Mucosa of descending colon (tissue), 3 donors: ENCODE measurements at regions not wholly inside any gene's neighbourhood (a gene's known extent, or its start where the extent isn't known, plus 50 kb on each side); places are given as distances from the start of the nearest gene placed in this dataset.

Experiments used
- ATAC-seq: fragments of 200-7000 bp; cut with Tn5 transposase; one replicate; pipeline ENCODE4 v1.9.1; 2020; ENCODE audit warnings: mild to moderate bottlenecking, moderate library complexity
- DNase-seq, 3 donors: peaks; one replicate each; pipeline ENCODE4 v3.0.0-alpha.2; 2020
- H3K36me3 ChIP-seq: fragments of 200-600 bp; one replicate; pipeline ENCODE4 v1.8.0; 2021; ENCODE audit warnings: low read depth, mild to moderate bottlenecking
- H3K4me1 ChIP-seq: fragments of 200-600 bp; one replicate; pipeline ENCODE4 v1.8.0; 2021; ENCODE audit warnings: low read depth, mild to moderate bottlenecking
- H3K4me3 ChIP-seq: fragments of 200-600 bp; one replicate; pipeline ENCODE4 v1.8.0; 2021; ENCODE audit warnings: mild to moderate bottlenecking
- H3K9me3 ChIP-seq: fragments of 200-600 bp; one replicate; pipeline ENCODE4 v1.8.0; 2021; ENCODE audit warnings: mild to moderate bottlenecking
- CTCF ChIP-seq: fragments of 200-600 bp; IDR thresholded peaks from one replicate; pipeline ENCODE4 v1.8.0; 2022; ENCODE audit warnings: antibody characterized with exemption, mild to moderate bottlenecking
- intact Hi-C, 2 donors: fragments of 100-400 bp; cut with DNase I in 1 of 2; cut with micrococcal nuclease in 1 of 2; formaldehyde crosslinking; loops; one replicate each; pipeline versions ENCODE4 v1.11.0 to v1.11.1; 2022; cut with DNase I, micrococcal nuclease
- donor health status: DM: no; HTN: no; CAD: no; lungs with moderate emphysema.
- donor health status: DM: no; HTN: no; CAD: no.
- donor health status: DM: no; HTN: yes; CAD: no.

DNA sequence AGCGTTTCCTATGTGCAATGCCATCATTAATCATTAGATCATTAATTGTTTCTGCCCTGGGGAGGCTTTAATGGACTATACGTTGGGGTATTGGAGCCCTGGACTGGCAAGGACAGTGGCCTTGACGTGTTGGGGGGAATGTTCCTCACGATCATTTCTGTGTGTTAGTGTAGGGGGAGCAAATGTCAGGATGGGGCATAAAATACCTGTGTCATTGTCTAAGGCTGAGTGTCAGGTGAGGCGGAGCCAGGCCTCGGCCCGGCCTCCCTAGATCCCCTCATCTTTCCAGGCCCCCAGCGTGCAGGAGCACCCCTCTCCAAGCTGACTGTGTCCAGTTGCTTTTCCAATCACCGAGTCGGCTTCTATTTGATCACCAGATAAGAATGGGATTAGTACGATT is 346.4 kb upstream of the SHH start:
- DNase-seq (no peak), ATAC-seq (no peak)
- H3K9me3 ChIP-seq, result no peaks in the 10 kb centered on the region
- no peak for TF ChIP-seq CTCF
- no peaks in the 10 kb centered on the region for H3K36me3 ChIP-seq
- no peak overlapping the region for H3K4me3 ChIP-seq
- no peaks in the 10 kb centered on the region for H3K4me1 ChIP-seq
- intact Hi-C loops, result no loop called here

DNA sequence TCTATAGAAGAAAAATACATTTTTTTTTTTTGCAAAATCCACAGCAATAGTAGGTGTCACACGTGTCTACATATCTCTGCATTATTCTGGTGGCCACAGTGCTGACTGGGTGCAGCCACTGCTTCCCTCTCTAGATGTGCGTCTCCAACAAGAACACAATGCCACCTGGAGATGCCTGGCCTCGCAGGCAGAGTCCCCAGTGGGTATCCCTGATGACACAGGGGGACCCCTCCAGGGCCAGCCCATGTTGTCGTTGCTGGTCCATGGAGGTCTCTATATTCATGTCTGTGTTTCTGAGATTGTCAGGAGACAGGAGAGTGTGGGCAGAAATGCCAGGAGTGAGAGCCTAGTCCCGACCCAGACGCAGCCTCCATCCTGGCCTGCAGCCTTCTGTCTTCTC is 345.9 kb upstream of the SHH start:
- Histone ChIP-seq H3K4me1 (no peaks in the 10 kb centered on the region), H3K36me3 (no peaks in the 10 kb centered on the region), H3K4me3 (no peak overlapping the region), H3K9me3 (no peaks in the 10 kb centered on the region)
- no peak for TF ChIP-seq CTCF
- ATAC-seq (no peak), DNase-seq (no peak)
- intact Hi-C loops, result no loop called here

DNA sequence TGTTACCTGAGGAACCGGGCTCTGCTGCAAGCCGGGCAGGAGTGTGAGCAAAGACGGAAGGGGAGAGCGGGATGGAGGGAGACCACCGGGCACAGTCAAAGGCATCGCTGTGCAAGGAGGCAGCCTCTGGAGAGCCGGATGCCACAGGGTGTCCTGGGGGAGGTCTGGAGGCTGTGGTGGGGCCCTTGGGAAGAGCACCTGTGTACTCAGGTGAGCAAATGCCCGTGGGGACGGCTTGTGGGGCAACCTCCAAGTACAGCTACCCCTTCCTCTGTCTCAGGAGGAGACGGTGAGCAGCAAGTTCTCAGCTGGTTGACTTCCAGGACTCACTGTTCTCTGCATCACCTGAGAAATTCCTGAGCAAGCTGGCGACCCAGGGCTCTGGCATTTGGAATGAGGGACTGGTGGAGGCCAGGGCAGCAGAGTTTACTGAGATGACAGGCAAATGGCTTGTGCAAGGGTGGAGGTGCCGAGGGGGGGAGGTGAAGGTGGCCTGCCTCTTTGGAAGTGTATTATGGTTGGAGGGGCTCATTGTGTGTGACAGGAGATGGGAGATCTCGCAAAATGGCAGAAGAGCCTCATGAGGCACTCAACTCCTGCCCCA is 345.2 kb upstream of the SHH start:
- intact Hi-C loops, result no loop called here
- TF ChIP-seq CTCF, result no peak
- ATAC-seq (no peak), DNase-seq (no peak)
- no peaks in the 10 kb centered on the region for H3K36me3 ChIP-seq
- no peaks in the 10 kb centered on the region for H3K4me1 ChIP-seq
- H3K9me3 ChIP-seq, result no peaks in the 10 kb centered on the region
- H3K4me3 ChIP-seq, result no peak overlapping the region

GRCh38 chr7:156156734-156157408 is 344.6 kb upstream of the SHH start:
- no peaks in the 10 kb centered on the region for H3K9me3 ChIP-seq
- intact Hi-C loops, result no loop called here
- H3K36me3 ChIP-seq, result no peaks in the 10 kb centered on the region
- TF ChIP-seq CTCF, result no peak
- ATAC-seq (peak; percentile 74), DNase-seq (peak in 2 of 3 donors; percentile 47 to 49)
- no peak overlapping the region for H3K4me3 ChIP-seq
- H3K4me1 ChIP-seq, result no peaks in the 10 kb centered on the region

- ATAC-seq (no peak), DNase-seq (no peak)
- no peaks in the 10 kb centered on the region for H3K9me3 ChIP-seq
- no peaks in the 10 kb centered on the region for H3K4me1 ChIP-seq
- H3K36me3 ChIP-seq, result no peaks in the 10 kb centered on the region
- intact Hi-C loops, result no loop called here
- no peak for TF ChIP-seq CTCF
- H3K4me3 ChIP-seq, result no peak overlapping the region
Observed at GRCh38 chr7:156155988-156156733, 343.9 kb upstream of the SHH start.
